Suprapubic skin (tissue), 4 donors: ENCODE measurements at regions not wholly inside any gene's neighbourhood (a gene's known extent, or its start where the extent isn't known, plus 50 kb on each side); places are given as distances from the start of the nearest gene placed in this dataset.

Experiments
- DNase-seq, 2 donors: peaks; one replicate each; pipeline ENCODE4 v3.0.0-alpha.2; 2019; ENCODE audit warnings: low spot score in 2 of 2
- H3K27ac ChIP-seq: fragments of 200-600 bp; sonication (generic); one replicate; pipeline ENCODE4 v1.5.1; 2019
- H3K27me3 ChIP-seq: fragments of 200-600 bp; sonication (generic); one replicate; pipeline ENCODE4 v1.5.1; 2019
- H3K36me3 ChIP-seq: fragments of 200-600 bp; sonication (generic); one replicate; pipeline ENCODE4 v1.5.1; 2019
- H3K4me1 ChIP-seq: fragments of 200-600 bp; sonication (generic); one replicate; pipeline ENCODE4 v1.5.1; 2019
- H3K4me3 ChIP-seq: fragments of 200-600 bp; sonication (generic); one replicate; pipeline ENCODE4 v1.5.1; 2019; ENCODE audit warnings: mild to moderate bottlenecking
- H3K9me3 ChIP-seq: fragments of 200-600 bp; sonication (generic); one replicate; pipeline ENCODE4 v1.5.1; 2019
- CTCF ChIP-seq, 2 donors: fragments of 200-600 bp in 1 of 2; fragments of 450-650 bp in 1 of 2; sonication (generic) in 1 of 2; IDR thresholded peaks; one replicate each; pipeline ENCODE4 v1.5.1; 2016 to 2019; ENCODE audit warnings: antibody characterized with exemption in 2 of 2, mild to moderate bottlenecking in 1 of 2, moderate library complexity in 1 of 2
- EP300 ChIP-seq: sonication (generic); formaldehyde crosslinking; IDR thresholded peaks from one replicate; pipeline ENCODE4 v1.6.1; 2017; ENCODE audit warnings: antibody characterized with exemption
- POLR2A ChIP-seq, 2 donors: fragments of 450-650 bp; IDR thresholded peaks; one replicate each; pipeline ENCODE4 v1.6.1; 2017; ENCODE audit warnings: antibody characterized with exemption in 2 of 2, mild to moderate bottlenecking in 2 of 2, moderate library complexity in 2 of 2
- POLR2AphosphoS5 ChIP-seq, 3 donors: sonication (generic); formaldehyde crosslinking; IDR thresholded peaks; one replicate each; pipeline ENCODE4 v1.6.1; 2017; ENCODE audit warnings: antibody characterized with exemption in 3 of 3
- WGBS: methylation state at CpG from one replicate; pipeline ENCODE4 v1.1.5; 2018; 5-methylcytosine and 5-hydroxymethylcytosine counted together

- H3K9me3 ChIP-seq, result no peaks in the 10 kb centered on the region
- H3K4me3 ChIP-seq, result no peak overlapping the region
- 69% methylated on average over 5 of the region's 5 CpGs for WGBS
- H3K27me3 ChIP-seq, result no peaks in the 10 kb centered on the region
- H3K27ac ChIP-seq, result no peak overlapping the region
- no peaks in the 10 kb centered on the region for H3K36me3 ChIP-seq
- no peaks in the 10 kb centered on the region for H3K4me1 ChIP-seq
- no peak for DNase-seq
- TF ChIP-seq CTCF (IDR thresholded peaks at IDR 0.05), result no peak
- TF ChIP-seq EP300, result no peak
- no peak for TF ChIP-seq POLR2A (IDR thresholded peaks at IDR 0.05)
- TF ChIP-seq POLR2AphosphoS5 (IDR thresholded peaks at IDR 0.05), result no peak
Observed at GRCh38 chr13:73635166-73635787, 498.9 kb downstream of the KLF12 start.

- Histone ChIP-seq H3K4me3 (no peak overlapping the region), H3K27ac (no peak overlapping the region), H3K4me1 (no peaks in the 10 kb centered on the region), H3K9me3 (no peaks in the 10 kb centered on the region), H3K36me3 (no peaks in the 10 kb centered on the region), H3K27me3 (no peaks in the 10 kb centered on the region)
- no peak for DNase-seq
- 43% methylated on average over 4 of the region's 4 CpGs for WGBS
- TF ChIP-seq POLR2A (IDR thresholded peaks at IDR 0.05) (no peak), EP300 (no peak), CTCF (IDR thresholded peaks at IDR 0.05) (no peak), POLR2AphosphoS5 (IDR thresholded peaks at IDR 0.05) (no peak)
Observed at GRCh38 chr13:73633817-73634460, 500.3 kb downstream of the KLF12 start.

GRCh38 chr13:73631411-73631810 lies 502.8 kb downstream of the KLF12 start:
- no peak overlapping the region for H3K4me3 ChIP-seq
- no peaks in the 10 kb centered on the region for H3K4me1 ChIP-seq
- H3K27ac ChIP-seq, result no peak overlapping the region
- 70% methylated on average over 5 of the region's 5 CpGs for WGBS
- no peaks in the 10 kb centered on the region for H3K27me3 ChIP-seq
- TF ChIP-seq CTCF (IDR thresholded peaks at IDR 0.05), result no peak
- no peak for TF ChIP-seq POLR2A (IDR thresholded peaks at IDR 0.05)
- TF ChIP-seq POLR2AphosphoS5 (IDR thresholded peaks at IDR 0.05), result no peak
- no peak for TF ChIP-seq EP300
- DNase-seq, result no peak
- no peaks in the 10 kb centered on the region for H3K36me3 ChIP-seq
- no peaks in the 10 kb centered on the region for H3K9me3 ChIP-seq

GRCh38 chr13:73625562-73626339 lies 508.5 kb downstream of the KLF12 start:
- DNase-seq, result no peak
- Histone ChIP-seq H3K27me3 (no peaks in the 10 kb centered on the region), H3K36me3 (no peaks in the 10 kb centered on the region), H3K9me3 (no peaks in the 10 kb centered on the region), H3K4me1 (no peaks in the 10 kb centered on the region), H3K4me3 (no peak overlapping the region), H3K27ac (no peak overlapping the region)
- no peak for TF ChIP-seq EP300
- TF ChIP-seq CTCF (IDR thresholded peaks at IDR 0.05), result no peak
- no peak for TF ChIP-seq POLR2A (IDR thresholded peaks at IDR 0.05)
- no peak for TF ChIP-seq POLR2AphosphoS5 (IDR thresholded peaks at IDR 0.05)
- WGBS, result 87% methylated on average over 8 of the region's 8 CpGs

- TF ChIP-seq CTCF (IDR thresholded peaks at IDR 0.05) (no peak), POLR2A (IDR thresholded peaks at IDR 0.05) (no peak), EP300 (no peak), POLR2AphosphoS5 (IDR thresholded peaks at IDR 0.05) (no peak)
- Histone ChIP-seq H3K4me1 (no peaks in the 10 kb centered on the region), H3K27ac (no peak overlapping the region), H3K9me3 (no peaks in the 10 kb centered on the region), H3K36me3 (no peaks in the 10 kb centered on the region), H3K4me3 (no peak overlapping the region), H3K27me3 (no peaks in the 10 kb centered on the region)
- no peak for DNase-seq
- WGBS, result 86% methylated on average over 3 of the region's 3 CpGs
Observed at GRCh38 chr13:73623281-73623680, 510.9 kb downstream of the KLF12 start.
